Ureter (tissue), 1 donor: ENCODE measurements at regions not wholly inside any gene's neighbourhood (a gene's known extent, or its start where the extent isn't known, plus 50 kb on each side); places are given as distances from the start of the nearest gene placed in this dataset.

ENCODE experiments used
- DNase-seq: peaks from one replicate; pipeline ENCODE4 v3.0.0-alpha.2; 2020; ENCODE audit warnings: low spot score
- donor health status: DM: yes; HTN: yes; CAD: no.

DNA sequence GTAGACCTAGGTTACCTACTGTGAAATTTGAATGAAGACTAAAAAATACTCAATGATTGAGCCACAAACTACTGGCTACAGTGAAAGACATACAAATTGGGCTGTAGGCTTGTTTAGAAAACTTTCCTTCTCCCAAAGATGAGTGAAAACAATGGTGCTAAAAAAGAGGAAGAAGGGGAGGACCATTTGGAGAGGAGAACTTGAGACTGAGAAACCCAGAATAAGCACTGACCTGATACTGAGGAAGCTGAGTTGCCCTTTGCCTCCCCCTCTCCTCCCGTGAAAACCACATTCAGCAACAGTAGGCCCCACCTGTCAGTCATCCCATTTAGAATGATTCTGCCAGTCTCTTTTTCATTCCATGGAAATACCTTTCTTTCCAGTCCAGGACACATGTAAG is 484.0 kb upstream of the TGFBR2 start:
- no peak for DNase-seq

DNA sequence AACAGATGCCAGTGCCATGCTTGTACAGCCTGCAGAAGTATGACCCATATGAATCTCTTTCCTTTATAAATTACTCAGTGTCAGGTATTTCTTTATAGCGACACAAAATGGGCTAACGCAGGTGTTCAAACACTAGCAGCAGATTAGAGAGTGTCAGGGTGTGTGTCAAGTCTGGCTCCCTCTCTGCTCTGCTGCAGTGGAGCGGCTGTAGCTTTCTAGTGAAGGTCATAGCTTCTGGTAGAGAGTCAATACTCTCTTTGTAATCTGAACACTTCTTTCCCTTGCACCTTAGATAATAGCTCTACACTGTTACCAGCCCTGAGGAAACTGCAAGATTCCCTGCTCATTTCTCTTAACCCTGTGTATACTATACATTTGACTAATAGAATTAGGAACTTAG is 483.2 kb upstream of the TGFBR2 start:
- no peak for DNase-seq

DNA sequence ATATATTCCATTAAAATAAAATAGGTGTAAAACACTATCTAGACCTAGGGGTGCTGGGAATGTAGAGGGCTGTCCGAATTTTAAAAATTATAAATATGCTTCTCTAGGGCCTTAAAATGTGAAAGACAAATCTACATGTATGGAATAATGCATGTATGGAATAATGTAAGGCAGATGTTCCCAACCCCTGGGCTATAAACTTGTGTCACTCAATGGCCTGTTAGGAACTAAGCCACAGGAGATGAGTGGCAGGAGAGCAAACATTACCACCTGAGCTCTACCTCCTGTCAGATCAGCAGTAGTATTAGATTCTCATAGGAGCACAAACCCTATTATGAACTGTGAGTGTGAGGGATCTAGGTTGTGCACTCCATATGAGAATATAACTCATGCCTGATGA is 482.6 kb upstream of the TGFBR2 start:
- DNase-seq: no peak

DNA sequence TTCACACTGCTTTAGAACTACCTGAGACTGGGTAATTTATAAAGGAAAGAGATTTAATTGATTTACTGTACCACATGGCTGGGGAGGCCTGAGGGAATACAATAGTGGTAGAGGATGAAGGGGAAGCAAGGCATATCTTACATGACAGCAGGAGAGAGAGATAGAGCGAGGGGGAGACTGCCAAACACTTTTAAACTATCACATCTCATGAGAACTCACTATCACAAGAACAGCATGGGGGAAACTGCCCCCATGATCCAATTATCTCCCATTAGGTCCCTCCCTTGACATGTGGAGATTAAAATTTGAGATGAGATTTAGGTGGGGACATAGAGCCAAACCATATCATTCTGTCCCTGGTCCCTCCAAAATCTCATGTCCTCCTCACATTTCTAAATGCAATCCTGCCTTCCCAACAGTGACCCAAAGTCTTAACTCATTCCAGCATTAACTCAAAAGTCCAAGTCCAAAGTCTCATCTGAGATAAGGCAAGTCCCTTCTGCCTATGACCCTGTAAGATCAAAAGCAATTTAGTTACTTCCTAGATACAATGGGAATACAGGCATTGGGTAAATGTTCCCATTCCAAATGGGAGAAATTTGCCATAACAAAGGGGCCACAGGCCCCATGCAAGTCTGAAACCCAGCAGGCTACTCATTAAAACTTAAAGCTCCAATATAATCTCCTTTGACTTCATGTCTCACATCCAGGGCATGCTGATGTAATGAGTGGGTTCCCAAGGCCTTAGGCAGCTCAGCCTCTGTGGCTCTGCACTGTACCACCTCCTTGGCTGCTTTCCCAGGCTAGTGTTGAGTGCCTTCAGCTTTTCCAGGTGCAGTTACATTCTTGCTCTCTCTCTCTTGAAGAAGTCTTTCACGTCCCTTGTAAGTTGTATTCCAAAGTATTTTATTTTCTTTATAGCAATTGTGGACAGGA is 481.7 kb upstream of the TGFBR2 start:
- DNase-seq: no peak

DNA sequence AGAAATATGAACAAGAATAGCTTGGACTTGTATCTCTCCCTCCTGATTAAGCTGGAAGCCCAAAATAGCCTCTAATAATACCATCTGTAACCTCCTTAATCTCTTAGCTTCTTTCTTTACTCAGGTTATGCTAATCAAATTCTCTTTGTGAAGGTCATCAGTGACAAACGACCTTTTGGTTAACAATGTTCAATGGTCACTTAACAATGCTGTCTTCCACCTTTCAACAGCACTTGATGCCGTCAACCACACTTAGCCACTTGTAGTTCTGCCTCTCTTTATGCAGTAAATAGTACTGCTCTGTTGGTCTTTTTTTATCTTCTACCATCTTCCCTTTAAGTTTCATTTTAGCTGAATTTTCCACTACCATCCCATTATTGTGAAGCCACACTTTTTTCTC is 476.6 kb upstream of the TGFBR2 start:
- DNase-seq: no peak

DNA sequence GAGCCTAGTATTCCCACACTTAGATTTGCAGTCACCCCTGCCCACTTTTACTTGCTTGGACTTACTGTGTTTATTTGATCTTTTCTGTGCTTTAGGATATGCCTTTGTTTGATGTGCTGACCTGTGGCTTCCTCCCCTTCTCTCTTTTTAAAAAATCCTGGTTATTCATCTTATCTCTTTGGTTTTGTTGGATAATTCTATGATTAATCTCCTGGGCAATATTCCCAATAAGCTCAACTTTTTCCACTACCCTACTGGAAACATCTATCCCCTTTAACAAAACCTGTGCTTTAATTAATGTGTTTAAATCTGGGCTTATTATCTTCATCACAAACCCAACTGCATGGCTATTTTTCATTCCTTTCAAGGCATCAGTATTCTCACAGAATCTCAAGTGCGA is 476.0 kb upstream of the TGFBR2 start:
- DNase-seq: no peak

DNA sequence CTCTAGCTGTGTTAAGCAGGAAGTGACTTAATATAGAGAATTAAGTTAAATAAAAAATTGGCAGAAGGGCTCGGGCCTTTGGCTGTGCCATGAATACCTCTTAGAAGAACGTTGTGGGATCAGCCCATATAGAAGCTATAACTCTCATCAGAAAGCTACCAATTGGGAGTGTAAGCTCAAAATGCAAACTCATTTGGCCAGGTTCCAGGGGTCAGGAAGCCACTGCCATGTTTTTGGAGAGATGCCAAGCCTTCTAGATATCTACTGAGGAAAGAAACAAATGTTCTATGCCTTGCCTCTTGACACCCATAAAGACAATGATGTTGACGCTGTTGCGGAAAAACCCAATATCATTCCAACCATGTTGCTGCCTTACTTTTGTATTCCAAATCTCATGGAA is 475.2 kb upstream of the TGFBR2 start:
- DNase-seq: no peak

DNA sequence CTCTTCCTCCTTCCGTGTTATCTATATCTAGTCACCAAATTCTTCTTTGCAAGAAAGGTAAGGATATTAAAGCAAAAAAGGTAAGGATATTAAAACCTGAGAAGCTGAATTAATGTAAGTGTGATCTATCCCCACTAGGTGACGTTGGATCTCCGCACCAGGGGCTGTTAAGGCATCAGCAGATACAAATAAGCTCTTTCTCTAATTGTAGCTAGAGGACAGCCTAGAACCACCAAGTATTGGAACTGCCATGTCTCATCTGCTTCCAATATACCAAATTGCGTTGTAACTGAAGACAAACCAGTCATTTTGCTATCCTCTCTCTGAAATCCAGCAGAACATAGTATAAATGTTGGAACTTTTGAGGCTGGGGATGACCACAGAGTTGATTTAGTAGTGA is 471.2 kb upstream of the TGFBR2 start:
- DNase-seq: no peak

DNA sequence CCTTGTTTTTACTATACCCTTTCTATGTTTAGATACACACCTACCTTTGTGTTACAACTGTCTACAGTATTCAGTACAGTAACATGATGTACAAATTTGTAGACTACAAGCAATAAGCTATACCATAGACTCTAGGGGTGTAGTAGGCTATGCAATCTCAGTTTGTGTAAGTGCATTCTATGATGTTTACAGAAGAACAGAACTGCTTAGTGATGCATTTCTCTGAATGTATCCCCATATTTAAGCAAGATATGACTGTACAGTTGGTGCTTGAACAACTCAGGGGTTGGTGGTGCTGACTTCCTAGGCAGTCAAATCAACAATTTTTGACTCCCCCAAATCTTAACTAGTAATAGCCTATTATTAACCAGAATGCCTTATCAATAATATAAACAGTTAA is 467.1 kb upstream of the TGFBR2 start:
- no peak for DNase-seq

DNA sequence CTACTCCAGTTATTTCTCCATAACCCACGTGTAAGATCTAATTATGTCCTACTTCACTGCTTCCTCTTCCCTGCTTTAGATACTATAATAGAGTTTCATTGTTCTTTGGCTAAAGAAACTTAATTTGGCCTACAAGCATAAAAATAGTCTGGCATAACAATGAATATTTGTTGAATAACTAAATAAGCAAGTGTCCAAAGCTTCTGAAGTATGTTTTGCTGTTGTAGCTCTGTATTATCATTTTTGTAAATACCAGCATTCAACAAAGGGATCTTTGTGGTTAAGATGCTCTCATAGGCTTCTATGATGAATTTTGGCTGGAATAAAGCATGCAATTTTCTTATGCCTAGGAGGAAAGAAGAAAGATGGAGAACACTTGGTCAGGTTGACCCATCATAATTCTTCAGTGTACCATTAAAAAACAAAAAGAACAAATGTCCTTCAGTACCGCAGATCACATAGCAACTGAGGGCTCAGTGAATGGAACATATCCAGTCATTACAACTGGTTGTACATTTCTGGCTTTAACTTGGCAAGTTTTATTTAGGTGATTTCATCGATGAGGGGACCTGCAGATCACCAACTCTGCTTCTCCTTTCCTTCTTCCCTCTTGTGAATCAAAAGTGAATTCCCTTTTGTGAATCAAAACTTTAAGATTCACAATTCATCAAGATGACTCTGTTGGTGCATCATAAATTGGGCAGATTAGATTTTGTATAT is 465.9 kb upstream of the TGFBR2 start:
- no peak for DNase-seq

DNA sequence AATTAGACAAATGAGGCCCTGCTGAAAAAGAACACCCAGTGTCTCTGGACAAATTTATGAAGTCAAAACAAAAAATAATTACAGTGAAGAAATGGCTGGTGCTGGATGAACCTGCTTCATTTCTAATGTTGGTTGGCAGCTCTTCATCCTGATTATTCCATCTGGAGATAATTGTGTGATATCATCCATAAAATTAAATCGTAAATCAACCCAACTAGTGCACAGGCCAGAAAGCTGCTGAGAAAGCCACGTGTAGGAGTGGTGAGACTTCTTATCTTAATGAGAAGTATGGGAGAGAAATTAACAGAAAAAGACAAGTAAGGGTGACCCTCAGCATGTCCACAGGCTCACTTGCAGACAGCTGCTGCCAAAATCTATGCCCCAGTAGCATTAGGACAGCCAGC is 465.2 kb upstream of the TGFBR2 start:
- no peak for DNase-seq

DNA sequence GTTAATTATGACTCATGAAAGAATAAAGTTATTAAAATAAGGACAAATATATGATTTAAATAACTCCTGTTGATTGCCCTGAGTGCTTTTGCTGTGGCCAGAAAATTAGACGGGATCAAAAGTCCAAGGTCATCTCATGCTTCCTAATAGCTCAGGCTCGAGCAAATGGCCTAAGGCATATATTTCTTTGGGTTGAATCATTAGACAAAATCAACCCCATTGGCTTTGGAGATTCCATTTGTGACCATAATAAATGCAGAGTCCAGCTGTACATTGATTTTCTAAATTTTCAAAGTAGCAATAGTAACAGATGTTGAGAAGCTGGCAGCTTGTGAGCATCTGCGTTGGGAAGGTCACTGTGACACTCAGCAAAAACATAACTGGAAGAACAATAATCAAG is 464.5 kb upstream of the TGFBR2 start:
- no peak for DNase-seq

DNA sequence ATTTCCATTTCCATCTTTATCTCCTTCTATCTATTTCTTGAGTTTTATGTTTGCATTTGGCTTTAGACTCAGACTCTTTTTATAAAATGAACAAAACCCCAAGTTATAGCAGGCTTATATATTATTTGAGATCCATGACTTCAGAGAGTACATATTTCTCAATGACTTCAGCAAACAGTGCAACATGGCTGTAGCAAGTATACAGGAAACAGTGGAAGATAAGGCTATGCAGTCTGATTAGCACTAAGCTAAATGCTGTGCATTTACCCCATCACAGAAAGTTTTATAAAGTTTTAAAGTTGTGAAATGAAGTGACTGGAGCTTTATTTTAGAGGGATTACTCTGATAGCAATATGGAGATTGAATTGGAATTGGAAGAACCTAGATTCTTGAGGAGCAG is 463.5 kb upstream of the TGFBR2 start:
- DNase-seq: no peak

DNA sequence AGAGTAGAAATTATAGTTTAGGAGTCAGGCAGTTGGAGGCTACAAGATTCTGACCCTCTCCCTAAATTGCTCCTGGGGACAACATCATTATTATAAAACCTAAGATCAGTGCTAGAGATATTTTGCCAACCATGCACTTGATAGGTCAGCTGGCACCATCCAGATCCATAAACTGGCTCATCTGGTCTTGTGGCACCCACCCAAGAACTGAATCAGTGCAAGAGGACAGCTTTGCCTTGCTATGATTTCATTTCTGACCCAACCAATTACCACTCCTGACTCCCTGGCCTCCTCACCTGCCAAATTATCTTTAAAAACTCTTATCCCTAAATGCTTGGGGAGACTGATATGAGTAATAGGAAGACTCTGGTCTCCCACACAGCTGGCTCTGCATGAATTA is 461.1 kb upstream of the TGFBR2 start:
- DNase-seq: no peak

DNA sequence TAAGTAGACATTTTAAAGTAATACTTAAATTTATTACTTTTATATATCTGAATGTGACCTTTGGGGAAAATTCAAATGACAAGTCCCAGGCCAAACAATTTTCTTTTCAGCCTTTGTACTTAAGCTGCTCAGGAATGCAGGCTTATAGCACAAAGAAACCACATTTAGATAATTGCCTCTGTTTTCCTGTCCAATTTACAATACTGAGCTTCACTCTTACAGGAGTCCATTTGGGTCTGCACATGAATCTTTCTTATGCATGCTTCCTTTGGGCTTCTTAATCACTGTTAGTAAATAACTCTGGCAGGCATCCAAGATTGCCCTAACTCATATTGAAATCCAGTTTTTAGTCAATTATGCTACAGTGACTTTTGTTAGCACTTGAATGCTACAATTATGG is 459.4 kb upstream of the TGFBR2 start:
- DNase-seq: no peak

DNA sequence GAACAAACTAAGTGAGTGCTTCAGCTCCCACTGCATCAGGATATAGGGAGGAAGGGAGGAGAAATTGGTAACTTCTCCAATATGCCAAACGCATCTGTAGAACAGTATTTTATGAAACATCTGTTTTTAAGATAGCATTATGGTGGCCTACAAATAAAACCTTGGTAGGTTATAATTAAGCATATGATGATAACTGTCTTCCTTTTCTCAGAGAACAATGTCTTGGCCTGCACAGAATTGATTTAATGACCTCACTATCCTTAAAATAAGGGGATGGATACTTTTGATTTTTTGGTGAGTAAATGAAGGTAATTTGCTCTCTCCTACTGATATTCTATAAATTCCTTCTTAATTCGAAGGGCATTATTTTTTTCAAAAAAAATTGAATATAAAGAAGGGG is 451.5 kb upstream of the TGFBR2 start:
- DNase-seq: no peak

DNA sequence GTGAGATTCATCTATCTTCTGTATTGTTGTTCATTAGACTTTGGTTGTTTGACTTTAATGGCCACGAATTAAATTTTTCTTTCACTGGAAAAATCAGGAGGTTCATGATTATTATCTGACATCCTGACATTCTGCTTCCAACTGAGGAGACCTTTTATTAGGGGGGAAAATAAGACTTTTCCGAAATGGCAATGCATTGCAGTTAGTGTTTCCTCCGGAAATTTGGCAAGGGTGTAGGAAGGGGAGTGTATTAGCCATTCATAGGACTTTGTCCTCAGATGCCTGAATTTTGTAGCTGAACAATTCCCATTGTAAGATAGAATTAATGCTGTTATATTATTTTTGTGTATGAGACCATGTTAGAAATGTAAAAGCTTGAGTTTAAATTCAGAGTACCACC is 450.6 kb upstream of the TGFBR2 start:
- no peak for DNase-seq

DNA sequence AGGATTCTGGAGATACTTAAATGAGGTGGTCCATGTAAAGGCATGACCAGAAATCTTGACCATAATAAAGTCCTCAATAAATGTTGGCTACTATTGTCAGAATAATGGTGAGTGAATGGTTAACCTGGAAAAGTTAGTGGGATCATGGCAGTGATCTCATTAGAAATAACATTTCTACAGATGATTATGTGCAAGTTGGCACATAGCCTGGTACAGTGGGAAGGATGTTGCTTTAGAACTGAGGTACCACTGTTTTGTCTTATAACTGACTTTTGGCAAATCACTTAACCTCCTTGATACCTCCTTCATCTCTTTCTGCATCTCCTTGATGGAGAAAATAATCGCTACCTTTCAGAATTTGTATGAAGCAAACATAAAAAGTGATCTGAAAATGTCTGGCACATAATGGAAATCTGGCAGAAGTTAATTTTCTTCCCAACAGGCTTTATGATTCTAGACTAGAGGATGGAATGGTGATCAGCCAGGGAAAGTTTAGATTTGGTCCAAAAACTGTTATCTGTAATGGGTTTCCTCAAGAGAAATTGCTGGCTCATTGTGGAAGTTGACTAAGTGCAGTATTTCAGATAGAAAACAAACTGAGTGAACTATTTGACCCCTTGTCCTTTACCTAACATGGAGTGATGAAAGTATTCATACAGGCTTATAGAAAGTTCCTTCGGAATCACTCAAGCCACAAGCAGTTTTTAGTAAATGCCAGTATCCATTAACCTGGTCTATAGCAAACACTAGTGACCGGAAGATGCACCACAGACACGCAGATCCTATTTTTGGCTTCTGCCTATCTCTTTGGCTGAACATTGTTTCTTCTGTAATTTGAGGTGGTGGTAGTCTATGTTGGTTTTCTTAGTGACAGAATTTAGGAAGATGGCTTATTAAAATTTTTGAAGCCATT is 449.6 kb upstream of the TGFBR2 start:
- DNase-seq: no peak

DNA sequence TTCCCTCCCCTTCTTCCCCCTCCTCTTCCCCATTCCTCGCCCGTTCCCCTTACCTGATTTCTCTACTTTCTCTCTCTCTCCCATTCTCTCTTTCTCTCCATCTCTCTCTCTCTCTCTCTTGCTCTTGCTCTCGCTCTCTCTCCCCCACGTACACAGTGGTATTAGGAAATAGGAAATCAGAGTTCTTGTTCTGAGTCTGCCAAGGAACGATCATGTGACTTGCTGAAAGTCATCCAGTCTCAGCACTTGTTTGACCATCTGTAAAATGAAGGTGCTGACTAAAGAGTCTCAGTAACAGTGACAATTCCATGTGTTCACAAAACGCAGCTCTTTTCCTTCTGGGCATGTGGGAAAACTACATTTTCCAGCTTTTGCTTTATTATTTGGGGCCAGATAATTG is 445.0 kb upstream of the TGFBR2 start:
- DNase-seq: no peak

DNA sequence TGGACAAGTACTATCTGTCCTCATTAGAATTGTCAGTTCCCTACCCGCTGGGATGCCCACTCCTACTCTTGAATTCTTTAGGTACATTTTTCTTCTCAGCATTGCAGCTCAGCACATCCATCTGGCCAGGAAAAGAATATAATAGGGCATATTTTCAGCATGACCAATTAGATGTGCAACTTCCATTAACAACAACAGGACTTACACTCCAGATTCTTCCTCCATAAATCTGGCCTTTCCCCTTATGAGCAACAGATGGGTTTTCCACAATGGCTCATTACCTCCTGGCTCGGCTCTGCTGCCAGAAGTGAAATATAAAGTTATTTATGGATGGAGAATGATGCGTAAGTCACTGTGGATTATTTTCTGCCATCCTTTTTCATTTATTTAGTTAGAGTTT is 443.8 kb upstream of the TGFBR2 start:
- no peak for DNase-seq

DNA sequence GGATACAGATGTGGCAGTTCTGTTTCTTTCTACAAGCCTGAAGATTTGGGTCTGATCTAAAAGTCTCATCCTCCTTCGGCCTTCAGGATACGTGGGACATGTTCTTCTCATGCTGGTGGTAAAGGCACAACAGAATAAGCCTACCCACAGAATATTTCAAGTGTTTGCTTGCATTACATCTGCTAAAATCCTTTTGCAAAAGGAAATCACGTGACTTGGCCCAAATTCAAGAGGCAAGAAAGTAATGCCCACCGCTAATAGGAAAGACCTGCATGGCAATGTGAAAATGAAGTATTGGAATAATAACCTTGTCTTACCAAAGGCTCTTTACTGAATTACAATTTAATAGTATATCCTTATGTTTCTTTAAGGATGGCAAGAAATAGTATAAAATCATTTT is 439.9 kb upstream of the TGFBR2 start:
- no peak for DNase-seq

DNA sequence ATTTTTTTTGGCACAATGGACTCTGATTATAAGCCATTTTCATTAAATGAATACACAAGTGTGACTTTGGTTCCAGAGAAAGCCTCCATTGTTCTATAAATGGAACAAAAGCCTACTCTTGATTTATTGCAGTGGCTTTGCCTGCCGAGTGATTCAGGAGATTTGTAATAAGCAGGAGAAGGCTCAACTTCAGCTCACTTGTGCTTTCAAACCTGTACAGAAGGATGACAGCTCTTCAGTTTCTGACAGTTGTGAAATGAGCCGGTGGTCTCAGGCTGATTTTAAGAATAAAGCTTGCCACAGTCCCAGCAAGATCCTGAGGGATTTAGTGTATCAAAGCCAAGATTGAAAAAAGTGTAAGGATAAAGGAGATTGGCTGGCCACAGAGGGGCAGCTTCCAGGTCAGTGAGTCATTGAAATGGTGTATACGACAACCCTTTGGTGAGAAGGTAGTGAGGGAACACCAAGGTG is 438.8 kb upstream of the TGFBR2 start:
- no peak for DNase-seq
